HEK293 (cell line): ENCODE measurements at regions not wholly inside any gene's neighbourhood (a gene's known extent, or its start where the extent isn't known, plus 50 kb on each side); places are given as distances from the start of the nearest gene placed in this dataset.

Experiments
- CTCF ChIA-PET: fragments of 350-600 bp; formaldehyde crosslinking; extraction: SDS; loops from one replicate; lab custom pipeline; 2021; ENCODE audit warnings: antibody characterized with exemption; lab: Yijun Ruan, JAX
- POLR2A ChIA-PET: fragments of 300-600 bp; formaldehyde crosslinking; extraction: SDS; loops from one replicate; lab custom pipeline; 2020; ENCODE audit warnings: antibody characterized with exemption, inconsistent platforms; lab: Yijun Ruan, JAX
- H3K27ac ChIP-seq: fragments of 200-500 bp; sonication (Bioruptor generic); 2 replicates; pipeline ENCODE4 v1.5.1; 2014; ENCODE audit warnings: low read depth, low read length, control low read depth, inconsistent platforms; ENCODE audit errors: extremely low read depth
- H3K36me3 ChIP-seq, 2 experiments: fragments of 200-500 bp in 1 of 2; sonication (Bioruptor generic) in 1 of 2; 1 replicate in 1 of 2; 2 replicates in 1 of 2; pipeline ENCODE4 v1.5.1; 2014 to 2017; ENCODE audit warnings: inconsistent platforms in 2 of 2, low read length in 2 of 2; ENCODE audit not compliant: control insufficient read depth in 2 of 2, insufficient read depth in 1 of 2
- H3K4me1 ChIP-seq: fragments of 200-500 bp; sonication (Bioruptor generic); 2 replicates; pipeline ENCODE4 v1.5.1; 2014; ENCODE audit warnings: mild to moderate bottlenecking, low read length, inconsistent platforms; ENCODE audit not compliant: control insufficient read depth, insufficient read depth
- H3K4me3 ChIP-seq: 2 replicates; pipeline ENCODE4 v1.5.1; 2011; ENCODE audit warnings: low read depth, mild to moderate bottlenecking, control low read depth, low read length, moderate library complexity
- H3K9me3 ChIP-seq: fragments of 200-500 bp; sonication (Bioruptor generic); 2 replicates; pipeline ENCODE4 v1.5.1; 2014; ENCODE audit warnings: low read depth, low read length, inconsistent platforms; ENCODE audit not compliant: control insufficient read depth, insufficient read depth
- GLI2 ChIP-seq: fragments of 450-650 bp; formaldehyde crosslinking; IDR thresholded peaks from 2 replicates; pipeline ENCODE4; 2017; ENCODE audit warnings: missing biosample characterization, missing genetic modification characterization, low read depth, borderline replicate concordance
- RBAK ChIP-seq: fragments of 450-650 bp; formaldehyde crosslinking; IDR thresholded peaks from 2 replicates; pipeline ENCODE4 v1.5.1; 2016; ENCODE audit warnings: missing biosample characterization, missing genetic modification characterization
- TCF7L2 ChIP-seq: IDR thresholded peaks from 2 replicates; pipeline ENCODE4 v1.6.1; 2011; ENCODE audit warnings: low read depth, mild to moderate bottlenecking, inconsistent platforms, low read length, moderate library complexity, borderline replicate concordance
- ZBTB17 ChIP-seq: fragments of 450-650 bp; formaldehyde crosslinking; IDR thresholded peaks from 2 replicates; pipeline ENCODE4 v1.5.1; 2016; ENCODE audit warnings: missing biosample characterization, missing genetic modification characterization
- ZBTB8A ChIP-seq: fragments of 450-650 bp; formaldehyde crosslinking; IDR thresholded peaks from 2 replicates; pipeline ENCODE4 v1.5.1; 2016; ENCODE audit warnings: missing biosample characterization, missing genetic modification characterization
- ZNF112 ChIP-seq: fragments of 450-650 bp; formaldehyde crosslinking; IDR thresholded peaks from 2 replicates; pipeline ENCODE4 v1.5.0; 2017; ENCODE audit warnings: missing biosample characterization, missing genetic modification characterization
- ZNF19 ChIP-seq: fragments of 450-650 bp; formaldehyde crosslinking; IDR thresholded peaks from 2 replicates; pipeline ENCODE4; 2016; ENCODE audit warnings: missing biosample characterization, missing genetic modification characterization, low read depth
- ZNF292 ChIP-seq: fragments of 450-650 bp; formaldehyde crosslinking; IDR thresholded peaks from 2 replicates; pipeline ENCODE4 v1.5.1; 2016; ENCODE audit warnings: low read depth, missing biosample characterization, missing genetic modification characterization, borderline replicate concordance
- ZNF426 ChIP-seq: fragments of 450-650 bp; formaldehyde crosslinking; IDR thresholded peaks from 2 replicates; pipeline ENCODE4 v1.5.1; 2017; ENCODE audit warnings: missing biosample characterization, missing genetic modification characterization, mild to moderate bottlenecking, inconsistent platforms, moderate library complexity
- ZNF558 ChIP-seq: fragments of 450-650 bp; formaldehyde crosslinking; IDR thresholded peaks from 2 replicates; pipeline ENCODE4 v1.5.1; 2016; ENCODE audit warnings: missing biosample characterization, missing genetic modification characterization
- ZNF600 ChIP-seq: fragments of 450-650 bp; formaldehyde crosslinking; IDR thresholded peaks from 2 replicates; pipeline ENCODE4 v1.5.1; 2016; ENCODE audit warnings: missing biosample characterization, missing genetic modification characterization
- ZNF623 ChIP-seq: fragments of 450-650 bp; formaldehyde crosslinking; IDR thresholded peaks from 2 replicates; pipeline ENCODE4 v1.5.1; 2016; ENCODE audit warnings: missing biosample characterization, missing genetic modification characterization
- ZNF677 ChIP-seq: fragments of 450-650 bp; IDR thresholded peaks from 2 replicates; pipeline ENCODE4 v1.5.0; 2018; ENCODE audit warnings: missing biosample characterization, mild to moderate bottlenecking, missing genetic modification characterization, moderate library complexity
- ZNF791 ChIP-seq: fragments of 450-650 bp; formaldehyde crosslinking; IDR thresholded peaks from 2 replicates; pipeline ENCODE4 v1.5.1; 2016; ENCODE audit warnings: missing biosample characterization, missing genetic modification characterization
- TF ChIP-seq, protein P1 (sequence below): fragments of 450-650 bp; formaldehyde crosslinking; IDR thresholded peaks from 2 replicates; pipeline ENCODE4 v1.5.1; 2017; ENCODE audit warnings: missing biosample characterization, missing genetic modification characterization
- TF ChIP-seq, protein P2 (sequence below): fragments of 450-650 bp; IDR thresholded peaks from 2 replicates; pipeline ENCODE4 v1.5.1; 2018; ENCODE audit warnings: missing biosample characterization, mild to moderate bottlenecking, missing genetic modification characterization
- TF ChIP-seq, protein P3 (sequence below): fragments of 450-650 bp; formaldehyde crosslinking; IDR thresholded peaks from 2 replicates; pipeline ENCODE4 v1.5.0; 2017; ENCODE audit warnings: missing biosample characterization, missing genetic modification characterization, borderline replicate concordance
- TF ChIP-seq, protein P4 (sequence below): fragments of 450-650 bp; formaldehyde crosslinking; IDR thresholded peaks from 2 replicates; pipeline ENCODE4 v1.5.1; 2016; ENCODE audit warnings: missing biosample characterization, missing genetic modification characterization
- TF ChIP-seq, protein P5 (sequence below): fragments of 450-650 bp; formaldehyde crosslinking; IDR thresholded peaks from 2 replicates; pipeline ENCODE4 v1.5.1; 2017; ENCODE audit warnings: missing biosample characterization, missing genetic modification characterization

DNA sequence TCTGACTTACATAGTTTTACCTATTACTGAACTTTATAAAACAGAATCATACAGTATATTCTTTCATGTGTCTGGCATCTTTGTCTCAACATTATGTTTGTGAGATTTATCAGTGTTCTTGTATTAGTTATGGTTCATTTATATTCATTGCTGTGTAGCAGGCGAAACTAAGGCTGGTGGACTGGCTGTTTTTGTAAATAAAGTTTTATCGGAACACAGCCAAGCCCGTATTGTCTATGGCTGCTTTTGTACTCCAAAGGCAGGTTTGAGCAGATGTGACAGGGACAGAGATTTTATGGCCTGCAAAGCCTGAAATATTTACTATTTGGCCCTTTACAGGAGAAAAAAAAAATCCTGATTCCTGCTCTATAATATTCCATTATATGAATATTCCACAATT, 405.8 kb upstream of the RGS6 start:
- POLR2A ChIA-PET, result no interaction called here
- H3K4me1 ChIP-seq, result peaks cover 28% of the 10 kb centered on the region
- H3K4me3 ChIP-seq, result no peak overlapping the region
- no peak overlapping the region for H3K27ac ChIP-seq
- H3K36me3 ChIP-seq, result no peaks in the 10 kb centered on the region; a peak in 2 of 3 replicates
- no peaks in the 10 kb centered on the region for H3K9me3 ChIP-seq
- CTCF ChIA-PET, result no interaction called here
- no peak for TF ChIP-seq ZNF623 (tag by site-specific recombination)
- TF ChIP-seq ZNF292 (tag by site-specific recombination), result no peak
- TF ChIP-seq GLI2 (tag by site-specific recombination), result no peak
- TF ChIP-seq, all 188 proteins: peak for 0

DNA sequence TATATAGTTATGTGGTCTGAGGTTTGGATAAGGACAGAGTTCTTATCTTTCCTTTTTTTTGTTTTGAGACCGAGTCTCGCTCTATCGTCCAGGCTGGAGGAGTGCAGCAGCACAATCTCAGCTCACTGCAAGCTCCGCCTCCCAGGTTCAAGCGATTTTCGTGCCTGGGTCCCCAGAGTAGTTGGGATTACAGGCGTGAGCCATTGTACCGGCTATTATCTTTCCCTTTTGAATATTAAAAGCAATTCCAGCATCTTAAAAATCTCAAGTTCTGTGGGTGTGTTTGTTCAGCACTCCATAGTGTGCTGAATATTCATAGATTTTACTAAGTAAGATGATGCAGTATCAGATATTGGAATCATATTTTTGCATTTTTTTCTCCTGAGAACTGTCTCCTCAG, 404.4 kb upstream of the RGS6 start:
- ChIA-PET POLR2A (no interaction called here), CTCF (interaction anchor here (0.5 to 1.0 kb wide), 4 partner anchors 12 to 79 kb away, joined by 3 to 4 read pairs (median 4); no protein-coding TSS in a partner anchor)
- no peak for TF ChIP-seq ZNF426
- TF ChIP-seq ZBTB17 (tag by site-specific recombination), result peak; percentile 35; the same call in 1 of the 2 replicates
- no peak for TF ChIP-seq TCF7L2
- no peak overlapping the region for H3K4me3 ChIP-seq
- H3K27ac ChIP-seq, result no peak overlapping the region
- no peaks in the 10 kb centered on the region for H3K9me3 ChIP-seq
- H3K36me3 ChIP-seq, result no peaks in the 10 kb centered on the region; a peak in 2 of 3 replicates
- peaks cover 21% of the 10 kb centered on the region for H3K4me1 ChIP-seq

DNA sequence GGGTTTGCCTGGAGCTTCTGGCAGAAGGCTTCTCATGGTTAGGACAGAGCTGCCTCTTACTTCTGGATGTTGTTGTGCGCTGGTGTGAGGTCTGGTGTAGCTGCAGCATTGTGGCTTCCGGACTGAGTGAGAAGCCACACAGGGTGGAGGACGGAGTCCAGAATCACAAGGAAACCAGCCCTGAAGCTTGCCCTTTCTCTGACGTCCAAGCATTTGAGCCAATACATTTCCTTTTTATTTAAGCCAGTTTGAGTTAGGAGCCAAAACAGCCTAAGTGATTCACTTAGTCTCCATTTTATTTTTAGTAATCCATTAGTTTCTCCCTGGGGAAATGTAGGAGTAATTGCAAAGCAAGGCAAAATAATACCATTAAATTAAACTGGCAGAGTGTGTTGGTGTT, 402.4 kb upstream of the RGS6 start:
- Histone ChIP-seq H3K36me3 (no peaks in the 10 kb centered on the region; a peak in 2 of 3 replicates), H3K4me3 (no peak overlapping the region)

More for the DNA sequence above, 402.4 kb upstream of the RGS6 start:
- Histone ChIP-seq H3K4me1 (peaks cover 10% of the 10 kb centered on the region), H3K27ac (no peak overlapping the region), H3K9me3 (no peaks in the 10 kb centered on the region)
- ChIA-PET CTCF (interaction anchor here (0.7 kb wide), 1 partner anchor 54 kb away, joined by 3 read pairs; no protein-coding TSS in a partner anchor), POLR2A (no interaction called here)
- TF ChIP-seq ZNF19, result no peak
- TF ChIP-seq ZNF677 (tag by site-specific recombination), result no peak
- TF ChIP-seq ZNF112 (tag by site-specific recombination), result no peak
- TF ChIP-seq, protein P1, sequence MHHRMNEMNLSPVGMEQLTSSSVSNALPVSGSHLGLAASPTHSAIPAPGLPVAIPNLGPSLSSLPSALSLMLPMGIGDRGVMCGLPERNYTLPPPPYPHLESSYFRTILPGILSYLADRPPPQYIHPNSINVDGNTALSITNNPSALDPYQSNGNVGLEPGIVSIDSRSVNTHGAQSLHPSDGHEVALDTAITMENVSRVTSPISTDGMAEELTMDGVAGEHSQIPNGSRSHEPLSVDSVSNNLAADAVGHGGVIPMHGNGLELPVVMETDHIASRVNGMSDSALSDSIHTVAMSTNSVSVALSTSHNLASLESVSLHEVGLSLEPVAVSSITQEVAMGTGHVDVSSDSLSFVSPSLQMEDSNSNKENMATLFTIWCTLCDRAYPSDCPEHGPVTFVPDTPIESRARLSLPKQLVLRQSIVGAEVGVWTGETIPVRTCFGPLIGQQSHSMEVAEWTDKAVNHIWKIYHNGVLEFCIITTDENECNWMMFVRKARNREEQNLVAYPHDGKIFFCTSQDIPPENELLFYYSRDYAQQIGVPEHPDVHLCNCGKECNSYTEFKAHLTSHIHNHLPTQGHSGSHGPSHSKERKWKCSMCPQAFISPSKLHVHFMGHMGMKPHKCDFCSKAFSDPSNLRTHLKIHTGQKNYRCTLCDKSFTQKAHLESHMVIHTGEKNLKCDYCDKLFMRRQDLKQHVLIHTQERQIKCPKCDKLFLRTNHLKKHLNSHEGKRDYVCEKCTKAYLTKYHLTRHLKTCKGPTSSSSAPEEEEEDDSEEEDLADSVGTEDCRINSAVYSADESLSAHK (tag by site-specific recombination), result no peak
- TF ChIP-seq ZNF558 (tag by site-specific recombination), result no peak
- TF ChIP-seq, protein P2, sequence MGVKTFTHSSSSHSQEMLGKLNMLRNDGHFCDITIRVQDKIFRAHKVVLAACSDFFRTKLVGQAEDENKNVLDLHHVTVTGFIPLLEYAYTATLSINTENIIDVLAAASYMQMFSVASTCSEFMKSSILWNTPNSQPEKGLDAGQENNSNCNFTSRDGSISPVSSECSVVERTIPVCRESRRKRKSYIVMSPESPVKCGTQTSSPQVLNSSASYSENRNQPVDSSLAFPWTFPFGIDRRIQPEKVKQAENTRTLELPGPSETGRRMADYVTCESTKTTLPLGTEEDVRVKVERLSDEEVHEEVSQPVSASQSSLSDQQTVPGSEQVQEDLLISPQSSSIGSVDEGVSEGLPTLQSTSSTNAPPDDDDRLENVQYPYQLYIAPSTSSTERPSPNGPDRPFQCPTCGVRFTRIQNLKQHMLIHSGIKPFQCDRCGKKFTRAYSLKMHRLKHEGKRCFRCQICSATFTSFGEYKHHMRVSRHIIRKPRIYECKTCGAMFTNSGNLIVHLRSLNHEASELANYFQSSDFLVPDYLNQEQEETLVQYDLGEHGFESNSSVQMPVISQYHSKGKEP (tag by site-specific recombination), result no peak
- TF ChIP-seq, protein P3, sequence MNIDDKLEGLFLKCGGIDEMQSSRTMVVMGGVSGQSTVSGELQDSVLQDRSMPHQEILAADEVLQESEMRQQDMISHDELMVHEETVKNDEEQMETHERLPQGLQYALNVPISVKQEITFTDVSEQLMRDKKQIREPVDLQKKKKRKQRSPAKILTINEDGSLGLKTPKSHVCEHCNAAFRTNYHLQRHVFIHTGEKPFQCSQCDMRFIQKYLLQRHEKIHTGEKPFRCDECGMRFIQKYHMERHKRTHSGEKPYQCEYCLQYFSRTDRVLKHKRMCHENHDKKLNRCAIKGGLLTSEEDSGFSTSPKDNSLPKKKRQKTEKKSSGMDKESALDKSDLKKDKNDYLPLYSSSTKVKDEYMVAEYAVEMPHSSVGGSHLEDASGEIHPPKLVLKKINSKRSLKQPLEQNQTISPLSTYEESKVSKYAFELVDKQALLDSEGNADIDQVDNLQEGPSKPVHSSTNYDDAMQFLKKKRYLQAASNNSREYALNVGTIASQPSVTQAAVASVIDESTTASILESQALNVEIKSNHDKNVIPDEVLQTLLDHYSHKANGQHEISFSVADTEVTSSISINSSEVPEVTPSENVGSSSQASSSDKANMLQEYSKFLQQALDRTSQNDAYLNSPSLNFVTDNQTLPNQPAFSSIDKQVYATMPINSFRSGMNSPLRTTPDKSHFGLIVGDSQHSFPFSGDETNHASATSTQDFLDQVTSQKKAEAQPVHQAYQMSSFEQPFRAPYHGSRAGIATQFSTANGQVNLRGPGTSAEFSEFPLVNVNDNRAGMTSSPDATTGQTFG (tag by site-specific recombination), result no peak
- no peak for TF ChIP-seq RBAK (tag by site-specific recombination)
- no peak for TF ChIP-seq ZNF600
- no peak for TF ChIP-seq ZNF791 (tag by site-specific recombination)
- TF ChIP-seq, protein P4, sequence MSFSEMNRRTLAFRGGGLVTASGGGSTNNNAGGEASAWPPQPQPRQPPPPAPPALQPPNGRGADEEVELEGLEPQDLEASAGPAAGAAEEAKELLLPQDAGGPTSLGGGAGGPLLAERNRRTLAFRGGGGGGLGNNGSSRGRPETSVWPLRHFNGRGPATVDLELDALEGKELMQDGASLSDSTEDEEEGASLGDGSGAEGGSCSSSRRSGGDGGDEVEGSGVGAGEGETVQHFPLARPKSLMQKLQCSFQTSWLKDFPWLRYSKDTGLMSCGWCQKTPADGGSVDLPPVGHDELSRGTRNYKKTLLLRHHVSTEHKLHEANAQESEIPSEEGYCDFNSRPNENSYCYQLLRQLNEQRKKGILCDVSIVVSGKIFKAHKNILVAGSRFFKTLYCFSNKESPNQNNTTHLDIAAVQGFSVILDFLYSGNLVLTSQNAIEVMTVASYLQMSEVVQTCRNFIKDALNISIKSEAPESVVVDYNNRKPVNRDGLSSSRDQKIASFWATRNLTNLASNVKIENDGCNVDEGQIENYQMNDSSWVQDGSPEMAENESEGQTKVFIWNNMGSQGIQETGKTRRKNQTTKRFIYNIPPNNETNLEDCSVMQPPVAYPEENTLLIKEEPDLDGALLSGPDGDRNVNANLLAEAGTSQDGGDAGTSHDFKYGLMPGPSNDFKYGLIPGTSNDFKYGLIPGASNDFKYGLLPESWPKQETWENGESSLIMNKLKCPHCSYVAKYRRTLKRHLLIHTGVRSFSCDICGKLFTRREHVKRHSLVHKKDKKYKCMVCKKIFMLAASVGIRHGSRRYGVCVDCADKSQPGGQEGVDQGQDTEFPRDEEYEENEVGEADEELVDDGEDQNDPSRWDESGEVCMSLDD, result no peak
- TF ChIP-seq, protein P5, sequence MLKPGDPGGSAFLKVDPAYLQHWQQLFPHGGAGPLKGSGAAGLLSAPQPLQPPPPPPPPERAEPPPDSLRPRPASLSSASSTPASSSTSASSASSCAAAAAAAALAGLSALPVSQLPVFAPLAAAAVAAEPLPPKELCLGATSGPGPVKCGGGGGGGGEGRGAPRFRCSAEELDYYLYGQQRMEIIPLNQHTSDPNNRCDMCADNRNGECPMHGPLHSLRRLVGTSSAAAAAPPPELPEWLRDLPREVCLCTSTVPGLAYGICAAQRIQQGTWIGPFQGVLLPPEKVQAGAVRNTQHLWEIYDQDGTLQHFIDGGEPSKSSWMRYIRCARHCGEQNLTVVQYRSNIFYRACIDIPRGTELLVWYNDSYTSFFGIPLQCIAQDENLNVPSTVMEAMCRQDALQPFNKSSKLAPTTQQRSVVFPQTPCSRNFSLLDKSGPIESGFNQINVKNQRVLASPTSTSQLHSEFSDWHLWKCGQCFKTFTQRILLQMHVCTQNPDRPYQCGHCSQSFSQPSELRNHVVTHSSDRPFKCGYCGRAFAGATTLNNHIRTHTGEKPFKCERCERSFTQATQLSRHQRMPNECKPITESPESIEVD (tag by site-specific recombination), result no peak
- TF ChIP-seq ZBTB8A, result no peak
